GM21360 (cell line): ENCODE measurements at regions not wholly inside any gene's neighbourhood (a gene's known extent, or its start where the extent isn't known, plus 50 kb on each side); places are given as distances from the start of the nearest gene placed in this dataset.
"Not testable (repeated sequence)": the region's sequence is repeated elsewhere in the genome, so short reads cannot be mapped to it uniquely, and the experiment has no call there.

Experiments used
- ATAC-seq: cut with Tn5 transposase; IDR thresholded peaks from one replicate; pipeline ENCODE4 v1.9.1; 2021; ENCODE audit warnings: mild to moderate bottlenecking, moderate library complexity; ENCODE audit not compliant: unreplicated experiment

GRCh38 chr6:14765721-14766390, 480.0 kb upstream of the JARID2 start:
- no peak for ATAC-seq

- ATAC-seq, result no peak
These were observed 479.4 kb upstream of the JARID2 start for GRCh38 chr6:14766391-14766994.

- ATAC-seq, result no peak
These were observed 478.6 kb upstream of the JARID2 start for GRCh38 chr6:14767226-14767625.

- ATAC-seq, result no peak
These were observed 475.8 kb upstream of the JARID2 start for GRCh38 chr6:14770040-14770439.

- no peak for ATAC-seq
These were observed 475.3 kb upstream of the JARID2 start for GRCh38 chr6:14770572-14770971.

- ATAC-seq, result no peak
These were observed 474.9 kb upstream of the JARID2 start for GRCh38 chr6:14771016-14771415.

GRCh38 chr6:14772188-14772587, 473.7 kb upstream of the JARID2 start:
- ATAC-seq, result no peak

GRCh38 chr6:14775528-14775927, 470.3 kb upstream of the JARID2 start:
- no peak for ATAC-seq

- no peak for ATAC-seq
These were observed 469.6 kb upstream of the JARID2 start for GRCh38 chr6:14776307-14776706.

- no peak for ATAC-seq
These were observed 463.9 kb upstream of the JARID2 start for GRCh38 chr6:14781772-14782525.

GRCh38 chr6:14782921-14783464, 462.9 kb upstream of the JARID2 start:
- not testable (repeated sequence) for ATAC-seq

GRCh38 chr6:14783594-14783993, 462.3 kb upstream of the JARID2 start:
- ATAC-seq, result no peak

- no peak for ATAC-seq
These were observed 461.0 kb upstream of the JARID2 start for GRCh38 chr6:14784596-14785492.

GRCh38 chr6:14785493-14785790, 460.4 kb upstream of the JARID2 start:
- no peak for ATAC-seq

GRCh38 chr6:14786008-14786407, 459.9 kb upstream of the JARID2 start:
- no peak for ATAC-seq

- no peak for ATAC-seq
These were observed 459.4 kb upstream of the JARID2 start for GRCh38 chr6:14786455-14786854.

- no peak for ATAC-seq
These were observed 458.6 kb upstream of the JARID2 start for GRCh38 chr6:14787250-14787649.

- no peak for ATAC-seq
These were observed 458.2 kb upstream of the JARID2 start for GRCh38 chr6:14787677-14788076.

- ATAC-seq, result no peak
These were observed 455.9 kb upstream of the JARID2 start for GRCh38 chr6:14789996-14790395.

- no peak for ATAC-seq
These were observed 454.9 kb upstream of the JARID2 start for GRCh38 chr6:14790976-14791375.

- ATAC-seq, result no peak
These were observed 454.3 kb upstream of the JARID2 start for GRCh38 chr6:14791526-14791925.
